Retinal pigment epithelial cell (primary cell): ENCODE measurements at regions not wholly inside any gene's neighbourhood (a gene's known extent, or its start where the extent isn't known, plus 50 kb on each side); places are given as distances from the start of the nearest gene placed in this dataset.
"Not testable (repeated sequence)": the region's sequence is repeated elsewhere in the genome, so short reads cannot be mapped to it uniquely, and the experiment has no call there.

Experiments
- DNase-seq: peaks from one replicate; pipeline ENCODE4 v3.0.0-alpha.2; 2010; ENCODE audit warnings: low read depth
- H3K4me3 ChIP-seq: 2 replicates; pipeline ENCODE4 v1.5.1; 2011; ENCODE audit warnings: mild to moderate bottlenecking, low read length, control low read depth, moderate library complexity

- DNase-seq, H3K4me3 ChIP-seq: not testable (repeated sequence)
These were observed 172.2 kb downstream of the SPDYE17 start for GRCh38 chr7:76859933-76860332.

GRCh38 chr7:76854631-76855030 lies 177.5 kb downstream of the SPDYE17 start:
- not testable (repeated sequence) for H3K4me3 ChIP-seq, DNase-seq

GRCh38 chr7:76852787-76853584 lies 179.2 kb downstream of the SPDYE17 start:
- DNase-seq, H3K4me3 ChIP-seq: not testable (repeated sequence)

- H3K4me3 ChIP-seq, DNase-seq: not testable (repeated sequence)
These were observed 179.8 kb downstream of the SPDYE17 start for GRCh38 chr7:76852362-76852761.

- H3K4me3 ChIP-seq, DNase-seq: not testable (repeated sequence)
These were observed 180.5 kb downstream of the SPDYE17 start for GRCh38 chr7:76851617-76852016.

- DNase-seq, H3K4me3 ChIP-seq: not testable (repeated sequence)
These were observed 182.1 kb downstream of the SPDYE17 start for GRCh38 chr7:76849887-76850563.

- DNase-seq, result not testable (repeated sequence)
These were observed 192.3 kb downstream of the SPDYE17 start for GRCh38 chr7:76839879-76840278.

GRCh38 chr7:76839214-76839613 lies 192.9 kb downstream of the SPDYE17 start:
- H3K4me3 ChIP-seq, DNase-seq: not testable (repeated sequence)

More at GRCh38 chr7:76839879-76840278, 192.3 kb downstream of the SPDYE17 start:
- H3K4me3 ChIP-seq, result not testable (repeated sequence)

GRCh38 chr7:76838357-76838756 lies 193.8 kb downstream of the SPDYE17 start:
- not testable (repeated sequence) for DNase-seq, H3K4me3 ChIP-seq

GRCh38 chr7:76829233-76829632 lies 202.2 kb upstream of the POMZP3 start:
- not testable (repeated sequence) for H3K4me3 ChIP-seq, DNase-seq

- not testable (repeated sequence) for H3K4me3 ChIP-seq, DNase-seq
These were observed 199.1 kb upstream of the POMZP3 start for GRCh38 chr7:76826181-76826580.

GRCh38 chr7:76809856-76810255 lies 182.8 kb upstream of the POMZP3 start:
- H3K4me3 ChIP-seq, DNase-seq: not testable (repeated sequence)

- not testable (repeated sequence) for DNase-seq, H3K4me3 ChIP-seq
These were observed 180.6 kb upstream of the POMZP3 start for GRCh38 chr7:76807588-76808100.

GRCh38 chr7:76806460-76806859 lies 179.4 kb upstream of the POMZP3 start:
- peak; percentile 74 for DNase-seq
- H3K4me3 ChIP-seq, result not testable (repeated sequence)

- DNase-seq, result not testable (repeated sequence)
- peak overlapping the region; percentile 1 for H3K4me3 ChIP-seq
These were observed 178.9 kb upstream of the POMZP3 start for GRCh38 chr7:76806010-76806409.

- not testable (repeated sequence) for DNase-seq, H3K4me3 ChIP-seq
These were observed 178.2 kb upstream of the POMZP3 start for GRCh38 chr7:76805262-76805661.

- H3K4me3 ChIP-seq, result not testable (repeated sequence)
- peak; percentile 34 for DNase-seq
These were observed 170.6 kb upstream of the POMZP3 start for GRCh38 chr7:76797639-76798038.

GRCh38 chr7:76780693-76781092 lies 153.6 kb upstream of the POMZP3 start:
- not testable (repeated sequence) for H3K4me3 ChIP-seq, DNase-seq
